ENCODE measurements at regions not wholly inside any gene's neighbourhood (a gene's known extent, or its start where the extent isn't known, plus 50 kb on each side); places are given as distances from the start of the nearest gene placed in this dataset.

- in situ Hi-C loops (cut with MboI), result no loop called here
- no peak for TF ChIP-seq EWSR1 (IDR thresholded peaks at IDR 0.05; ENCODE audit: borderline replicate concordance, low read depth, partially characterized antibody)
- TF ChIP-seq TARDBP (IDR thresholded peaks at IDR 0.05), result no peak
- no peak for TF ChIP-seq GABPB2 (CRISPR knock-in tag; conservative IDR thresholded peaks at IDR 0.05)
- TF ChIP-seq ZNF277 (CRISPR knock-in tag; IDR thresholded peaks at IDR 0.05; ENCODE audit: borderline replicate concordance), result no peak
- TF ChIP-seq ZNF766 (CRISPR knock-in tag; conservative IDR thresholded peaks at IDR 0.05), result no peak
- no peak for TF ChIP-seq CTCF (IDR thresholded peaks at IDR 0.05 in 2 of 3, conservative IDR thresholded peaks at IDR 0.05 in 1 of 3; ENCODE audit: insufficient read depth in 2 of 3, low read depth in 1 of 3, low read length in 3 of 3)
- no peak for TF ChIP-seq YY1 (IDR thresholded peaks at IDR 0.05; ENCODE audit: borderline replicate concordance in 1 of 3, control insufficient read depth in 1 of 3, extremely low read depth in 1 of 3, insufficient read depth in 3 of 3, insufficient read length in 1 of 3, insufficient replicate concordance in 2 of 3, low read depth in 1 of 3, low read length in 2 of 3)
- no peak for TF ChIP-seq KAT8 (IDR thresholded peaks at IDR 0.05; ENCODE audit: low read depth)
- no peak for TF ChIP-seq RBFOX2 (IDR thresholded peaks at IDR 0.05; ENCODE audit: low read depth, low read length)
- TF ChIP-seq SMAD2 (IDR thresholded peaks at IDR 0.05; ENCODE audit: low read depth, low read length), result no peak
- TF ChIP-seq CREBBP (IDR thresholded peaks at IDR 0.05; ENCODE audit: low read depth, low read length), result no peak
- no peak for TF ChIP-seq OTX1 (CRISPR knock-in tag; IDR thresholded peaks at IDR 0.05)
- TF ChIP-seq ZNF830 (CRISPR knock-in tag; IDR thresholded peaks at IDR 0.05), result no peak
- TF ChIP-seq ZNF316 (IDR thresholded peaks at IDR 0.05), result no peak
- no peak for TF ChIP-seq EGR1 (conservative IDR thresholded peaks at IDR 0.05)
- no peak for TF ChIP-seq UBTF (IDR thresholded peaks at IDR 0.05; ENCODE audit: borderline replicate concordance in 1 of 2, low read depth in 2 of 2, low read length in 2 of 2)
- TF ChIP-seq ILK (tag; IDR thresholded peaks at IDR 0.05; ENCODE audit: borderline replicate concordance, low read depth), result no peak
- no peak for TF ChIP-seq SETDB1 (IDR thresholded peaks at IDR 0.05; ENCODE audit: low read length)
These were observed 54.1 kb upstream of the GREB1L start for GRCh38 chr18:21187886-21188285.

More at GRCh38 chr18:21187886-21188285, 54.1 kb upstream of the GREB1L start:
- H3K79me2 ChIP-seq (ENCODE audit: control insufficient read depth, insufficient read depth, low read length), result no peaks in the 10 kb centered on the region
- ChIA-PET POLR2A (interaction anchor here (0.9 kb wide), 1 partner anchor 9 kb away, joined by 4 read pairs; no protein-coding TSS in a partner anchor), CTCF (ENCODE audit: low intra/inter-chr PET ratio) (no interaction called here)
- no peak overlapping the region for H3K4me2 ChIP-seq (ENCODE audit: insufficient read depth, low read length)
- H4K20me1 ChIP-seq (replicated peaks; ENCODE audit: control insufficient read depth, insufficient read depth, low read length), result no peaks in the 10 kb centered on the region
- H3K27ac ChIP-seq (ENCODE audit: extremely low read depth, low read depth, low read length), result no peak overlapping the region
- DNase-seq (ENCODE audit: extremely low read depth in 1 of 4, low spot score in 3 of 4) (no peak), FAIRE-seq (no peak), ATAC-seq (no peak)
- H3K4me1 ChIP-seq (replicated peaks in 1 of 2; ENCODE audit: control insufficient read depth in 2 of 2, insufficient read depth in 2 of 2, low read length in 2 of 2), result no peaks in the 10 kb centered on the region
- H3K36me3 ChIP-seq (ENCODE audit: control insufficient read depth, insufficient read depth, low read length), result no peaks in the 10 kb centered on the region
- H2AFZ ChIP-seq (ENCODE audit: low read depth, low read length), result no peak overlapping the region
- intact Hi-C loops (cut with micrococcal nuclease), result loop anchor here (10.0 kb wide), 1 partner anchor 213 kb away; no protein-coding TSS in a partner anchor
- WGBS (ENCODE audit: insufficient coverage, low coverage, missing lambda C conversion rate), result 0% methylated on average over 4 of the region's 4 CpGs
- no peaks in the 10 kb centered on the region for H3K9me3 ChIP-seq (replicated peaks; ENCODE audit: control insufficient read depth, insufficient read depth, low read depth, low read length)
- BruUV-seq (replicated peaks), result no TSS peak
- H3K9ac ChIP-seq (ENCODE audit: insufficient read depth in 1 of 2, low read depth in 2 of 2, low read length in 2 of 2), result no peak overlapping the region
- no peaks in the 10 kb centered on the region for H3K27me3 ChIP-seq (ENCODE audit: control insufficient read depth in 2 of 2, insufficient read depth in 2 of 2, low read length in 2 of 2)
- no peaks in the 10 kb centered on the region for H3K9me1 ChIP-seq (ENCODE audit: control insufficient read depth, insufficient read depth, low read length)
- H3K4me3 ChIP-seq, result no peak overlapping the region

Measured in K562 (cell line).